Kidney (tissue), 13 donors: ENCODE measurements at regions not wholly inside any gene's neighbourhood (a gene's known extent, or its start where the extent isn't known, plus 50 kb on each side); places are given as distances from the start of the nearest gene placed in this dataset.

Experiments used
- DNase-seq, 5 donors: peaks; one replicate each; pipeline ENCODE4 v3.0.0-alpha.2; 2013 to 2020
- FAIRE-seq: peaks from 2 replicates; lab custom pipeline; 2012; peaks lifted over from hg19 to GRCh38; lab: Jason Lieb, UNC
- H3K27ac ChIP-seq, 2 donors: one replicate each; pipeline ENCODE4 v1.7.0; 2013; ENCODE audit warnings: low read depth in 2 of 2, low read length in 2 of 2, inconsistent platforms in 1 of 2
- H3K27me3 ChIP-seq: one replicate; pipeline ENCODE4 v1.7.1; 2013; ENCODE audit warnings: low read length, inconsistent platforms; ENCODE audit not compliant: control insufficient read depth, insufficient read depth
- H3K36me3 ChIP-seq, 3 donors: one replicate each; pipeline versions ENCODE4 v1.7.0 to v1.7.1; 2013; ENCODE audit warnings: low read length in 3 of 3, control low read depth in 1 of 3, inconsistent platforms in 1 of 3; ENCODE audit not compliant: insufficient read depth in 3 of 3, control insufficient read depth in 2 of 3
- H3K4me1 ChIP-seq, 3 donors: one replicate each; pipeline versions ENCODE4 v1.7.0 to v1.7.1; 2013; ENCODE audit warnings: low read length in 3 of 3, inconsistent platforms in 1 of 3, low read depth in 1 of 3; ENCODE audit not compliant: control insufficient read depth in 2 of 3, insufficient read depth in 2 of 3
- H3K4me3 ChIP-seq, 3 donors: one replicate each; pipeline versions ENCODE4 v1.7.0 to v1.8.1; 2013; ENCODE audit warnings: low read length in 3 of 3, control low read depth in 1 of 3, inconsistent platforms in 1 of 3
- H3K9ac ChIP-seq, 3 donors: one replicate each; pipeline versions ENCODE4 v1.7.0 to v1.7.1; 2013; ENCODE audit warnings: low read length in 3 of 3, control low read depth in 1 of 3, inconsistent platforms in 1 of 3
- H3K9me3 ChIP-seq, 3 donors: one replicate each; pipeline versions ENCODE4 v1.7.0 to v1.7.1; 2013; ENCODE audit warnings: low read length in 3 of 3, control low read depth in 1 of 3, inconsistent platforms in 1 of 3; ENCODE audit not compliant: control insufficient read depth in 2 of 3, insufficient read depth in 1 of 3
- CTCF ChIP-seq: IDR thresholded peaks from 3 replicates; pipeline ENCODE4 v1.5.1; 2012; ENCODE audit warnings: mild to moderate bottlenecking, moderate library complexity, borderline replicate concordance; ENCODE audit not compliant: insufficient read depth; ENCODE audit errors: extremely low read depth
- intact Hi-C: fragments of 100-400 bp; cut with DNase I; formaldehyde crosslinking; loops from one replicate; pipeline ENCODE4 v1.11.1; 2022
- donor health status: control.
- donor health status: control.
- donor health status: control.
- donor health status: control.
- donor health status: control.
- donor health status: DM: yes; HTN: yes; CAD: no.
- donor health status: Normal renal cell carcinoma (clear cell type).

- no peak for DNase-seq
- no peak for FAIRE-seq
- intact Hi-C loops = no loop called here
- no peaks in the 10 kb centered on the region for H3K4me1 ChIP-seq
- peaks cover 0 to 5% (median 0%) of the 10 kb centered on the region in 3 donors for H3K9me3 ChIP-seq
- no peaks in the 10 kb centered on the region for H3K27me3 ChIP-seq
- no peak overlapping the region for H3K4me3 ChIP-seq
- TF ChIP-seq CTCF = no peak
- no peak overlapping the region for H3K27ac ChIP-seq
- H3K9ac ChIP-seq = no peak overlapping the region
- no peaks in the 10 kb centered on the region for H3K36me3 ChIP-seq
Observed at GRCh38 chr4:24690436-24690835, 104.9 kb upstream of the SOD3 start.

GRCh38 chr4:24693636-24694035 is 101.7 kb upstream of the SOD3 start:
- intact Hi-C loops = no loop called here
- no peak for TF ChIP-seq CTCF
- H3K9ac ChIP-seq = no peak overlapping the region
- H3K36me3 ChIP-seq = no peaks in the 10 kb centered on the region
- no peak for DNase-seq
- no peak overlapping the region for H3K27ac ChIP-seq
- no peaks in the 10 kb centered on the region for H3K27me3 ChIP-seq
- H3K9me3 ChIP-seq = peaks cover 0 to 5% (median 0%) of the 10 kb centered on the region in 3 donors
- H3K4me3 ChIP-seq = no peak overlapping the region
- H3K4me1 ChIP-seq = no peaks in the 10 kb centered on the region
- no peak for FAIRE-seq

GRCh38 chr4:24700118-24700517 is 95.3 kb upstream of the SOD3 start:
- H3K36me3 ChIP-seq = no peaks in the 10 kb centered on the region
- DNase-seq (no peak), FAIRE-seq (no peak)
- no peak overlapping the region for H3K4me3 ChIP-seq
- no peaks in the 10 kb centered on the region for H3K27me3 ChIP-seq
- H3K4me1 ChIP-seq = no peaks in the 10 kb centered on the region
- intact Hi-C loops = no loop called here
- no peak for TF ChIP-seq CTCF
- H3K27ac ChIP-seq = no peak overlapping the region
- no peaks in the 10 kb centered on the region for H3K9me3 ChIP-seq
- no peak overlapping the region for H3K9ac ChIP-seq

GRCh38 chr4:24701683-24702082 is 93.7 kb upstream of the SOD3 start:
- H3K36me3 ChIP-seq = no peaks in the 10 kb centered on the region
- no peak overlapping the region for H3K27ac ChIP-seq
- no peaks in the 10 kb centered on the region for H3K9me3 ChIP-seq
- TF ChIP-seq CTCF = no peak
- no peaks in the 10 kb centered on the region for H3K27me3 ChIP-seq
- H3K4me3 ChIP-seq = no peak overlapping the region
- no peaks in the 10 kb centered on the region for H3K4me1 ChIP-seq
- H3K9ac ChIP-seq = no peak overlapping the region
- intact Hi-C loops = no loop called here
- FAIRE-seq (no peak), DNase-seq (no peak)
